ENCODE measurements at regions not wholly inside any gene's neighbourhood (a gene's known extent, or its start where the extent isn't known, plus 50 kb on each side); places are given as distances from the start of the nearest gene placed in this dataset.

DNA sequence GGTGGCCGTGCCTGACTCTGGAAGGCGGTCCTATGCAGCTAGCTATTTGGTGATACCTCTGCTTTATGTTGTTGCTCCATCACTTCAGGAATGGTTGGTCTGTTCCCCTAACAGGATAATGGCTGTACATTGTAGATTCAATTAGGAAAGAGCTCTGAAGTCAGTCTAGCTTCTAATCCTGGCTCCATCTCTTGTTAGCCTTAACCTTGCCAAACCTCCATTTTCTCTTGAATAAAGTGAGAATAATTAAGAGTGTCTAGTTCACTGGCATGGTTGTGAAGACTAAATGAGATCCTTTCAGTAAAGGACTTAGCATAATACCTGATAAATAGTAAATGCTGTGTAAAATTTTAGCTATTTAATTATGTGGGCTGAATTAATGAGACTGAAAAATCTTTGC lies 262.5 kb upstream of the ARHGAP20 start:
- no peak overlapping the region for H3K4me3 Mint-ChIP-seq (ENCODE audit: low read depth)
- H3K36me3 Mint-ChIP-seq (ENCODE audit: low read depth), result no peaks in the 10 kb centered on the region
- intact Hi-C loops (cut with micrococcal nuclease), result no loop called here
- no peak overlapping the region for H3K27ac Mint-ChIP-seq
- no peaks in the 10 kb centered on the region for H3K9me3 Mint-ChIP-seq
- no peak for DNase-seq (ENCODE audit: low spot score)
- no peaks in the 10 kb centered on the region for H3K27me3 Mint-ChIP-seq (ENCODE audit: low read depth)
- H3K4me1 Mint-ChIP-seq (ENCODE audit: low read depth), result no peaks in the 10 kb centered on the region

- no peak overlapping the region for H3K4me3 Mint-ChIP-seq (ENCODE audit: low read depth)
- no peaks in the 10 kb centered on the region for H3K9me3 Mint-ChIP-seq
- intact Hi-C loops (cut with micrococcal nuclease), result no loop called here
- no peaks in the 10 kb centered on the region for H3K4me1 Mint-ChIP-seq (ENCODE audit: low read depth)
- H3K27ac Mint-ChIP-seq, result no peak overlapping the region
- no peaks in the 10 kb centered on the region for H3K36me3 Mint-ChIP-seq (ENCODE audit: low read depth)
- DNase-seq (ENCODE audit: low spot score), result no peak
- no peaks in the 10 kb centered on the region for H3K27me3 Mint-ChIP-seq (ENCODE audit: low read depth)
Observed at GRCh38 chr11:110973401-110973980, 261.3 kb upstream of the ARHGAP20 start.

- DNase-seq (ENCODE audit: low spot score), result no peak
- Mint-ChIP-seq H3K4me1 (ENCODE audit: low read depth) (no peaks in the 10 kb centered on the region), H3K9me3 (no peaks in the 10 kb centered on the region), H3K4me3 (ENCODE audit: low read depth) (no peak overlapping the region), H3K36me3 (ENCODE audit: low read depth) (no peaks in the 10 kb centered on the region), H3K27me3 (ENCODE audit: low read depth) (no peaks in the 10 kb centered on the region), H3K27ac (no peak overlapping the region)
- intact Hi-C loops (cut with micrococcal nuclease), result no loop called here
Observed at GRCh38 chr11:110972640-110973039, 260.4 kb upstream of the ARHGAP20 start.

DNA sequence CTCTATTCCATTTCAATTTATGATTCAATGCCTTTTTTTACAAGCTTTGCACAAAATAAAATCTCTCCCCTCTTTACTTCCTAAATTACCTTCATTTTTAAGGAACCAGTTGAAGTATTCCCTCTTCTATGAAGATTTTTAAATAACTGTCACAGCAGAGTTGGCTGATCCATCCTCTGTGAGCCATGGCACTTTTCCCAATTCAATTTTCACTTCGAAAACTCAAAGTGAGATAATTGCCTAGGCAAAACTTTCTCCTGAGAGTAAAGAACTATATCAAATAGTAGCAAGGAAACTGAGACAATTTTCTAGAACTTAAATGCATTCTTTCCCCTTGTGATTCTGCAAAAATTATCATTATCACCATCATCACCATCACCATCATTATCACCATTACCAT lies 259.9 kb upstream of the ARHGAP20 start:
- Mint-ChIP-seq H3K27me3 (ENCODE audit: low read depth) (no peaks in the 10 kb centered on the region), H3K9me3 (no peaks in the 10 kb centered on the region), H3K27ac (no peak overlapping the region), H3K4me3 (ENCODE audit: low read depth) (no peak overlapping the region), H3K36me3 (ENCODE audit: low read depth) (no peaks in the 10 kb centered on the region), H3K4me1 (ENCODE audit: low read depth) (no peaks in the 10 kb centered on the region)
- no peak for DNase-seq (ENCODE audit: low spot score)
- intact Hi-C loops (cut with micrococcal nuclease), result no loop called here

DNA sequence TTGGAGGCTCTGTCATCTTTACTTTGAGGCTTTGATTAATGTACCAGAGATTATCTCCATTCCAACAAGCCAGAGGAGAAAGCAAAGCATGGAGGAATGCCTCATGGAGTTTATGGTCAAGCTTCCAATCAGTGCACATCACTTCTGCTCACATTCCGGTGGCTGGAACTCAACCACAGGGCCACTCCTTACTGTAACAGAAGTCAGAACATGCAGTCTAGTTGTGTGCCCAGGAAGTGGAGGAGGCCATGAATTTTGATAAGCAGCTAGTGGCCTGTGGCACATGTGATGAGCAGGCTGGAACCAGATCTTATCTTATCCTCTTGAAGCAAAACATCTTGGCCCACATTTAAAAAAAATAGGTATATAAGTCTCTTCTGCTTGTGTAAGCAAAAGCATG lies 258.9 kb upstream of the ARHGAP20 start:
- Mint-ChIP-seq H3K27ac (no peak overlapping the region), H3K4me1 (ENCODE audit: low read depth) (no peaks in the 10 kb centered on the region), H3K4me3 (ENCODE audit: low read depth) (no peak overlapping the region), H3K27me3 (ENCODE audit: low read depth) (no peaks in the 10 kb centered on the region), H3K9me3 (no peaks in the 10 kb centered on the region), H3K36me3 (ENCODE audit: low read depth) (no peaks in the 10 kb centered on the region)
- DNase-seq (ENCODE audit: low spot score), result no peak
- intact Hi-C loops (cut with micrococcal nuclease), result no loop called here

GRCh38 chr11:110968348-110969062 lies 256.3 kb upstream of the ARHGAP20 start:
- DNase-seq (ENCODE audit: low spot score), result no peak
- intact Hi-C loops (cut with micrococcal nuclease), result no loop called here
- Mint-ChIP-seq H3K9me3 (no peaks in the 10 kb centered on the region), H3K36me3 (ENCODE audit: low read depth) (no peaks in the 10 kb centered on the region), H3K4me3 (ENCODE audit: low read depth) (no peak overlapping the region), H3K27me3 (ENCODE audit: low read depth) (no peaks in the 10 kb centered on the region), H3K4me1 (ENCODE audit: low read depth) (no peaks in the 10 kb centered on the region), H3K27ac (no peak overlapping the region)

DNA sequence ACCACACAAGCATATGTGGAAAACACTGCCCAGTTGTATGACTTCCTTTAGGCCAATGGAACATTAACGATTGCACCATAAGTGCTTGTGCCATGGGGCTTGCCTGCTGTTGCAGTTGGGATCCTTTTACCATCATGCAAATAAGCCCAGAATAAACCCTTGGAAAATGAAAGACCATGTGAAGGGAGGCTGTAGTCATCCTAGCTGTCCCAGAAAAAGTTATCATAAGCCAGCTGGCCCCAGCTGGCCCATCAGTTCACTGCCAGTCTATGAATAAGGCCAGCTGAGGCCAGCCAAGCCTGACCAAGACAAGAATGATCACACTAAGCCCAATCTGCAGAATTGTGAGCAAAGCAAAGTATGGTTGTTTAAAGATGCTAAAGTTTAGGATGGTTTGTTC lies 253.9 kb upstream of the ARHGAP20 start:
- intact Hi-C loops (cut with micrococcal nuclease), result no loop called here
- DNase-seq (ENCODE audit: low spot score), result no peak
- Mint-ChIP-seq H3K27ac (no peak overlapping the region), H3K4me1 (ENCODE audit: low read depth) (no peaks in the 10 kb centered on the region), H3K4me3 (ENCODE audit: low read depth) (no peak overlapping the region), H3K36me3 (ENCODE audit: low read depth) (no peaks in the 10 kb centered on the region), H3K27me3 (ENCODE audit: low read depth) (no peaks in the 10 kb centered on the region), H3K9me3 (no peaks in the 10 kb centered on the region)

DNA sequence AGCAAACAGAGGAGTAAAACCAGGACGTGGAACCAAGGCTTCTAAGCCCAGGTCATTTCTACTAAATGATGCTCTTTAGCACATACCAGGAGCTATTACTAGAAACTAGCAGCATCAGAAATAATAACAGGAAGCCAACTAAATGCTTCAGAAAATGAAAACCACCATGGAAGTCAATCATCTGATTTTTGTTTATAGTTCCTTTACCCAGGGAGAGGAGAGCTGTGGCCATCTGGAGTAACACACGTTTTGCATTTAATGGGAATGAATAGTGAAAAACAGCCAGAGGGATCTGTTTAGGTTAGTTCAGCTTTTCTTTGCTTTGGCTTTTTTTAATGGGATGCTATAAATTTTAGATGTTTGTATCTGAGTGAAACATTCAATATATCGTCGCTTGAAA lies 250.7 kb upstream of the ARHGAP20 start:
- no peak for DNase-seq (ENCODE audit: low spot score)
- Mint-ChIP-seq H3K36me3 (ENCODE audit: low read depth) (no peaks in the 10 kb centered on the region), H3K27me3 (ENCODE audit: low read depth) (peaks cover 4% of the 10 kb centered on the region), H3K4me3 (ENCODE audit: low read depth) (no peak overlapping the region), H3K9me3 (no peaks in the 10 kb centered on the region), H3K27ac (no peak overlapping the region), H3K4me1 (ENCODE audit: low read depth) (no peaks in the 10 kb centered on the region)
- intact Hi-C loops (cut with micrococcal nuclease), result no loop called here

GRCh38 chr11:110960167-110960566 lies 247.9 kb upstream of the ARHGAP20 start:
- Mint-ChIP-seq H3K36me3 (ENCODE audit: low read depth) (no peaks in the 10 kb centered on the region), H3K27me3 (ENCODE audit: low read depth) (peaks cover 4% of the 10 kb centered on the region), H3K27ac (no peak overlapping the region), H3K4me3 (ENCODE audit: low read depth) (no peak overlapping the region), H3K4me1 (ENCODE audit: low read depth) (no peaks in the 10 kb centered on the region), H3K9me3 (no peaks in the 10 kb centered on the region)
- intact Hi-C loops (cut with micrococcal nuclease), result no loop called here
- DNase-seq (ENCODE audit: low spot score), result no peak

DNA sequence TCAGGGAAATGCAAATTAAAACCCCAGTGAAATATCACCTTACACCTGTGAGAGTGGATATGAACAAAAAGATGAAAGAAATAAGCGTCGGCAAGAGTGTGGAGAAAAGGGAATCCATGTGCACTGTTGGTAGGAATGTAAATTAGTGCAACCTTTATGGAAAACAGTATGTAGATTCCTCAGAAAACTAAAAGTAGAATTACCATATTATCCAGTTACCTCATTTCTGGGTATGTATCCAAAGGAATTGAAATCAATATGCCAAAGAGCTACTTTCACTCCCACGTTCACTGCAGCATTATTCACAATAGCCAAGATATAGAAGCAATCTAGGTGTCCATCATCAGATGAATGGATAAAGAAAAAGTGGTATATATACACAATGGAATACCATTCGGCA lies 246.0 kb upstream of the ARHGAP20 start:
- DNase-seq (ENCODE audit: low spot score), result no peak
- Mint-ChIP-seq H3K36me3 (ENCODE audit: low read depth) (no peaks in the 10 kb centered on the region), H3K4me3 (ENCODE audit: low read depth) (no peak overlapping the region), H3K4me1 (ENCODE audit: low read depth) (no peaks in the 10 kb centered on the region), H3K27ac (no peak overlapping the region), H3K27me3 (ENCODE audit: low read depth) (peaks cover 4% of the 10 kb centered on the region), H3K9me3 (no peaks in the 10 kb centered on the region)
- intact Hi-C loops (cut with micrococcal nuclease), result no loop called here

- intact Hi-C loops (cut with micrococcal nuclease), result no loop called here
- no peak overlapping the region for H3K27ac Mint-ChIP-seq
- no peaks in the 10 kb centered on the region for H3K36me3 Mint-ChIP-seq (ENCODE audit: low read depth)
- DNase-seq (ENCODE audit: low spot score), result no peak
- no peak overlapping the region for H3K4me3 Mint-ChIP-seq (ENCODE audit: low read depth)
- H3K9me3 Mint-ChIP-seq, result no peaks in the 10 kb centered on the region
- peaks cover 4% of the 10 kb centered on the region for H3K27me3 Mint-ChIP-seq (ENCODE audit: low read depth)
- no peaks in the 10 kb centered on the region for H3K4me1 Mint-ChIP-seq (ENCODE audit: low read depth)
Observed at GRCh38 chr11:110955776-110956175, 243.5 kb upstream of the ARHGAP20 start.

GRCh38 chr11:110951950-110952503 lies 239.8 kb upstream of the ARHGAP20 start:
- no peak for DNase-seq (ENCODE audit: low spot score)
- no peaks in the 10 kb centered on the region for H3K4me1 Mint-ChIP-seq (ENCODE audit: low read depth)
- H3K27ac Mint-ChIP-seq, result no peak overlapping the region
- no peaks in the 10 kb centered on the region for H3K9me3 Mint-ChIP-seq
- intact Hi-C loops (cut with micrococcal nuclease), result no loop called here
- H3K36me3 Mint-ChIP-seq (ENCODE audit: low read depth), result no peaks in the 10 kb centered on the region
- no peaks in the 10 kb centered on the region for H3K27me3 Mint-ChIP-seq (ENCODE audit: low read depth)
- H3K4me3 Mint-ChIP-seq (ENCODE audit: low read depth), result no peak overlapping the region

- DNase-seq (ENCODE audit: low spot score), result no peak
- Mint-ChIP-seq H3K27me3 (ENCODE audit: low read depth) (no peaks in the 10 kb centered on the region), H3K27ac (no peak overlapping the region), H3K4me3 (ENCODE audit: low read depth) (no peak overlapping the region), H3K9me3 (no peaks in the 10 kb centered on the region), H3K36me3 (ENCODE audit: low read depth) (no peaks in the 10 kb centered on the region), H3K4me1 (ENCODE audit: low read depth) (no peaks in the 10 kb centered on the region)
- intact Hi-C loops (cut with micrococcal nuclease), result no loop called here
Observed at GRCh38 chr11:110951037-110951949, 239.1 kb upstream of the ARHGAP20 start.
